Skeletal muscle tissue (tissue), 3 donors: ENCODE measurements at regions not wholly inside any gene's neighbourhood (a gene's known extent, or its start where the extent isn't known, plus 50 kb on each side); places are given as distances from the start of the nearest gene placed in this dataset.

Source experiments
- H3K27ac ChIP-seq: one replicate; pipeline ENCODE4 v1.7.0; 2013; ENCODE audit warnings: mild to moderate bottlenecking, low read depth, low read length, inconsistent platforms
- H3K27me3 ChIP-seq, 3 donors: one replicate each; pipeline ENCODE4 v1.7.0; 2013; ENCODE audit warnings: low read length in 3 of 3; ENCODE audit not compliant: control insufficient read depth in 3 of 3, insufficient read depth in 3 of 3
- H3K36me3 ChIP-seq, 3 donors: one replicate each; pipeline ENCODE4 v1.7.0; 2013; ENCODE audit warnings: low read length in 3 of 3; ENCODE audit not compliant: control insufficient read depth in 3 of 3, insufficient read depth in 3 of 3
- H3K4me1 ChIP-seq, 3 donors: one replicate each; pipeline ENCODE4 v1.7.0; 2013; ENCODE audit warnings: low read length in 3 of 3, mild to moderate bottlenecking in 3 of 3; ENCODE audit not compliant: control insufficient read depth in 3 of 3, insufficient read depth in 3 of 3
- H3K4me3 ChIP-seq, 3 donors: one replicate each; pipeline ENCODE4 v1.7.0; 2013; ENCODE audit warnings: low read length in 3 of 3
- H3K9ac ChIP-seq, 3 donors: one replicate each; pipeline ENCODE4 v1.7.0; 2013; ENCODE audit warnings: low read length in 3 of 3, mild to moderate bottlenecking in 3 of 3, moderate library complexity in 2 of 3, low read depth in 1 of 3
- H3K9me3 ChIP-seq, 3 donors: one replicate each; pipeline ENCODE4 v1.7.0; 2013; ENCODE audit warnings: low read length in 3 of 3; ENCODE audit not compliant: control insufficient read depth in 3 of 3
- donor health status: Osteomylitis.

DNA sequence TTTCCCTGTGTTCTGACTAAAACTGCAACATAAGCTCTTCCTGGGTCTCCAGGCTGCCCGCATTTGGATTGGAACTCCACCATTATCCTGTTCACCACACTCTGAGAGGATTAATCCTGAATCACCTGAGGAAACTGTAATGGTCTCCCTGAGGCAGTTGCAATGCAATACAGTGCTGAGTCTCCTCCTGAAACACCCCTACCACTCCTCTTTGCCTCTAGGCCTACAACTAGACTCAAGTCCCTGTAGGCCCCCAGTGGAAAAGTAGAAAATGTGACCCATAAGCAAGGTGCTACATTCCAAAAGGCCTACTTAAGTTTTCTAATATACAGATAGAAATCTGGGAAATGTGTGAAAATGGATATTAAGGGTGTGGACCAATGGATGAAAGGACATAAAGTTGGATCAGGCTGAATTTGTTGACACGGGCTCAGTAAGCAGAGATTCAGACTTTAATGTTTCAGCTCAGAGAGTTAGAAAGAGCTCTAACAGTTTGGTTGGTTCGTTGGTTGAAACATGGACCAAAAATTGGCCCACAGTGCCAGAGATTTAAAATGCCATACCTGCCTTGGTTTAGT lies 222.3 kb upstream of the ZC3H15 start:
- Histone ChIP-seq H3K27ac (no peak overlapping the region), H3K9ac (no peak overlapping the region), H3K4me1 (no peaks in the 10 kb centered on the region), H3K36me3 (no peaks in the 10 kb centered on the region), H3K9me3 (no peaks in the 10 kb centered on the region), H3K27me3 (no peaks in the 10 kb centered on the region), H3K4me3 (no peak overlapping the region)

DNA sequence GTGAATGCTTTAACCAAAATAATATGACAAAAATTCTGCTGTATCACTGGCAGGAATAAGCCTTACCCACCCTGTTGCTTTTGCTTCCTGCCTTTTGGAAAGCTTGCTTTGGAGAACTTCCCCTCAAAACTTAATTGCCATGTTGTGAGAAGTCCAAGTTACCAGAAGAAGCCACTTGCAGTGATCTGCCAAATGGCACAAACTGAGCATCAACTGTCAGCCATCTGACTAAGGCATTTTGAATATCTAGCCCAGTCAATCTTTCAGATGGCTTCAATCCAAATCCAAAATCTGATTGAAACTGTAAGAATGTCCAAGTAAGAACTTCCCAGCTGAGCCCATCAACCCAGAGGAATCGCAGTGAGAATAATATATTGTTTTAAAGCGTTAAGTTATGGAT lies 216.5 kb upstream of the ZC3H15 start:
- H3K4me1 ChIP-seq, result no peaks in the 10 kb centered on the region
- H3K27ac ChIP-seq, result no peak overlapping the region
- no peaks in the 10 kb centered on the region for H3K27me3 ChIP-seq
- H3K36me3 ChIP-seq, result no peaks in the 10 kb centered on the region
- H3K9ac ChIP-seq, result no peak overlapping the region
- no peaks in the 10 kb centered on the region for H3K9me3 ChIP-seq
- no peak overlapping the region for H3K4me3 ChIP-seq

DNA sequence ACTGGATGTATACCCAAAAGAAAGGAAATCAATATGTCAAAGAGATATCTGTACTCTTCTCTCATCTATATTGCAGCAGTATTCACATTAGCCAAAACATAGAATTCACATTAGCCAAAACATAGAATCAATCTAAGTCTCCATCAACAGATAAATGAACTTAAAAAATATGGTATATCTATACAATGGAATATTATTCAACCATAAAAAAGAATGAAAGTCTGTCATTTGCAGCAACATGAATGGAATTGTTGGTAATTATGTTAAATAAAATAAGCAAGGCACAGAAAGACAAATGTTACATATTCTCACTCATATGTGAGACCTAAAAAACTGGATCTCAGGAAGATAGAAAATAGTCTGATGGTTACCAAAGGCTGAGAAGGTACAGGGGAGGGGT lies 212.1 kb upstream of the ZC3H15 start:
- Histone ChIP-seq H3K36me3 (no peaks in the 10 kb centered on the region), H3K9ac (no peak overlapping the region), H3K9me3 (no peaks in the 10 kb centered on the region), H3K4me3 (no peak overlapping the region), H3K27me3 (no peaks in the 10 kb centered on the region), H3K4me1 (no peaks in the 10 kb centered on the region), H3K27ac (no peak overlapping the region)

DNA sequence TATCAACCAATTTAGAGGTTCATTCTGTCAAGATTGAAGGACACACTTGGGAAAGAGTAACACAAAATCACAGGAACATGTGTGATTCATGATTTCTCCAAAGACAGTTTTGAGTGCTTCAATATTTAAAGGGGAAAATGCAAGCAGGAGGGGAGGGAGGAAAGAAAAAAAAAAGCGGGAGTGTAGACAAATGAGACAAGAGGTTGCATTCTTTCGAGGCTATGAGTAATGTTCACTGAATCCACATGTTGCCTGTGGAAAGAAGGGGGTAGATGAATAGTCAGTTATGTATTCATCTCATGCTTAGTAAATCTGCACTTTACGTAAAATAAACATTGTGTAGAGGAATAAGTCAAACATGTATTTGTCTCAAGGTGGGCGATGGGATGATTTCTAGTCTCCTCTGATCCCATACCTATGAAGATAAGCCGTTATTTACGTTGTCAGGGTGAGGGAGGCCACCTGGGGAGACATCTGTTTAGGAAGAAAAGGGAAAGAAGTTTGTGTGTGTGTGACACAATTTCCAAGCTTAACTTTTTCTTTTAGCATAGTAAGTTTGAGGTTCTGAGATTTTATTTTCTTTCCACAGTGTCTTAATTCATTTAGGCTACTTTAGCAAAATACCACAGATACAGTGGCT lies 211.0 kb upstream of the ZC3H15 start:
- Histone ChIP-seq H3K9me3 (no peaks in the 10 kb centered on the region), H3K27me3 (no peaks in the 10 kb centered on the region), H3K4me3 (no peak overlapping the region), H3K27ac (no peak overlapping the region), H3K9ac (no peak overlapping the region), H3K4me1 (no peaks in the 10 kb centered on the region), H3K36me3 (no peaks in the 10 kb centered on the region)

DNA sequence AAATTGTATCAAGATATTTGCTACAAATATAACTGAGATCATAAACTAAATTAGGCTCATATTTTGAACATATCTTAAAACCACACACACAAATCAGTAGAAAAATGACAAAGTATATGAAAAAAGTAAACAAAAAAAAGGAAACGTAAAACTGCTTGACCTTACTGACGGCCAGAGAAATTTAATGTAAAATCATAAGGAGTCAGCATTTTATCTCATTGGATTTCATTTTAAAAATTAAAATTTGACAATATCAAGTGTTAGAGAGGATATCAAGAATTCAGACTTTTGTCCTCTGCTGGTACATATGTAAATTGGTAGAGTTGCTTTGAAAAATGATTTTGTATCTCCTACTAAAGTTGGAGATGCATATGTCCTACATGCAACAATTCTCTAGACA lies 209.2 kb upstream of the ZC3H15 start:
- no peaks in the 10 kb centered on the region for H3K27me3 ChIP-seq
- no peaks in the 10 kb centered on the region for H3K9me3 ChIP-seq
- no peak overlapping the region for H3K9ac ChIP-seq
- no peak overlapping the region for H3K27ac ChIP-seq
- H3K4me3 ChIP-seq, result no peak overlapping the region
- no peaks in the 10 kb centered on the region for H3K4me1 ChIP-seq
- no peaks in the 10 kb centered on the region for H3K36me3 ChIP-seq

DNA sequence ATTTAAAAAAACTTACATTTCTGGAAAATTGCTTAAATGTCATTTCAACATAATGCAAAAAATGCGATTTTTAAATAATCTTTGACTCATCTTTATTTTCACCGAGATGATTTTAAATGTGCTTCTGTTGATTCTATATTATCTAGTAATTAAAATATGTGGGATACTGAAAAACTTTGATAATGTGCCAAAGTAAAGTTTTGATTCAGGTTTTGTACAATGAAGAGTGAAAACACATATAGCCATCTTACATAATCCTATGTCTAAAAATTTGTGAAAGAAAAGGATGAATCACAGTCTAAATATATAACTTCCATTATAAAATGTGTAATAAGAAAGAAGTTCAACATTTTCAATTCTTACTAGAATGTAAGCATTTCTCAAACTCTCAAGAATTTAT lies 204.3 kb upstream of the ZC3H15 start:
- Histone ChIP-seq H3K4me3 (no peak overlapping the region), H3K27ac (no peak overlapping the region), H3K4me1 (no peaks in the 10 kb centered on the region), H3K36me3 (no peaks in the 10 kb centered on the region), H3K9ac (no peak overlapping the region), H3K9me3 (no peaks in the 10 kb centered on the region), H3K27me3 (no peaks in the 10 kb centered on the region)

DNA sequence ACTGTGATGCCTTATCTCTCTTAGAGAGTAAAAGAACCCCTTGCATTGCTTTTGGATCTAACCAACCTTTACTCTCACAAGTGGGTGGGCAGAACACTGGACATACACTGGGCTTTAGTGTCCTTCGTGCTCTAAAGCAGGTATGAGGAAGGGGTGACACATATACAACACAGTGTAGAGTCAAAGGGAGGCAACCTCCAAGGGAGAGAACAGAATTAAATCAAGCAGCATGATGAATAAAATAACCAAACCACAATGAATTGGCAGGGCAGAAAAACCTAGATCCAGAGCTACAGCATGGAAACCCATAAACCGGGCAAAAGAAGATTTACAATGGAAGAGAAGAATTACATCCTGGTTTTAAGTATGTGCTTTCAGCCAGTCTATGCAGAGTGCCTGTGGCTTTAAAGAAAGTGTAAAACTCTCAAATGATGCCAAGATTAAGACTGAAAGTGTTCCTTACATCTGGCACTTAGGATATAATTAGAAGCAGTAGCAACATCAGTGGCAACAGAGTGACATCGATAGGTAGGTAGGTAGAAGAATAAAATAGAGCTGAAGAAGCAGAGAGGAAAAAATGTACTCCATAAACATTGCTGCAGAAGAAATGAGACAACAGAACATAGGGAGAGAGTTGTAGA lies 191.7 kb upstream of the ZC3H15 start:
- Histone ChIP-seq H3K9me3 (no peaks in the 10 kb centered on the region), H3K27ac (no peak overlapping the region), H3K4me3 (no peak overlapping the region), H3K4me1 (peaks cover 0 to 2% (median 0%) of the 10 kb centered on the region in 3 donors), H3K27me3 (no peaks in the 10 kb centered on the region), H3K36me3 (no peaks in the 10 kb centered on the region), H3K9ac (no peak overlapping the region)

DNA sequence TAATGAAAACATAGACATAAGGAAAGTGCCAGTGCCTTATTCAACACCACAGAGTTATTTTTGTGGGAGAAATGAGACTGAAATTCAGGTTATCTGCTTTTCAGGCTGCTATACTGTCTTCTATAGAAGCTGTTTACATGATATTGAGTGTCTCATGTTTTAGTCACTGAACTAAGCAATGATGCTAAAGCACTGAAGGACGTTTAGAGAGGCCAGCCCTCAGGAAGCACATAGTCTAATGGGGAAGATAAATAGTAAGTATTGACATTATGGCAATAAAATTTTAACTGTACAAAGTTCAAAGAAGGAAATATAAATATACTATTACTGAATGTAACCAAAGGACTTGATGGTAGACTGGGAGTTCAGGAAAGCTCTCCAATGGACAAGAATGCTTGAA lies 186.4 kb upstream of the ZC3H15 start:
- no peaks in the 10 kb centered on the region for H3K36me3 ChIP-seq
- no peak overlapping the region for H3K9ac ChIP-seq
- H3K27ac ChIP-seq, result no peak overlapping the region
- no peaks in the 10 kb centered on the region for H3K9me3 ChIP-seq
- H3K4me3 ChIP-seq, result no peak overlapping the region
- H3K4me1 ChIP-seq, result peaks cover 0 to 2% (median 0%) of the 10 kb centered on the region in 3 donors
- no peaks in the 10 kb centered on the region for H3K27me3 ChIP-seq

DNA sequence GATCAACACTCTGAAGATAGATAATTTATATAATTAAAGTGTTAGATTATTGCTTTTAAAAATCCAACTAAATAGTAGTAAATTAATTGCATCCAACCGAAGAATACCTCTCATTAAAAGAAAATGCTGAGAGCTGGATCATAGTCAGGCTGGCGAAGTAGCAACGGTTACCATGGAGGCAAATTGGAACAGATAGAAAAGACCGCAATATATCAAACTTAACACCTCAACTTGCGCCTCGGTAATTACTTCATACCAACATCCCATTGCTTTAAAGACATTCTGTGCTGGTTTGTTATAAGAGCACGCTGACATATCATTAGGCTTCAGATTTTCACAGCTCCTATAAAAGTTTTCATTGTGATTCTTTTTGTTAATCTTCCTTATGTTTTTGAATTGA lies 183.8 kb upstream of the ZC3H15 start:
- no peak overlapping the region for H3K9ac ChIP-seq
- no peaks in the 10 kb centered on the region for H3K4me1 ChIP-seq
- no peak overlapping the region for H3K27ac ChIP-seq
- no peaks in the 10 kb centered on the region for H3K36me3 ChIP-seq
- no peak overlapping the region for H3K4me3 ChIP-seq
- H3K9me3 ChIP-seq, result no peaks in the 10 kb centered on the region
- no peaks in the 10 kb centered on the region for H3K27me3 ChIP-seq

DNA sequence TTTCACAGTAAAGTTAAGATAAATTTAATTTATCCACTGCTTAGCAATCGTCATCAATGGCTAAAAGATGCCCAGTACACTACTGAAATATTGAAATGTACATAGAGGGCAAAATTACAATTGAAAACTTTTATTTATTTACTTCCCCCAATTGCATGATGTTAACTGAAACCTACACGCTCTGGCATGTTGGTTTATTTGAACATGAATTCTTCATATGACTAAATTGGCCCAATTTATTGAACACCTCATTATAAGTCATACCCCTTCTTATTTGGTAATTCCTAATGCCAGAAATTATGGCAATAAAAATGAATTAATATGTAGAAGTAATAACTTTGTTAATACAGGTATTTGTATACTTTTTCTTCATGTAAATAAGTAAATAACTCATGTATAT lies 183.0 kb upstream of the ZC3H15 start:
- Histone ChIP-seq H3K4me3 (no peak overlapping the region), H3K36me3 (no peaks in the 10 kb centered on the region), H3K27ac (no peak overlapping the region), H3K4me1 (no peaks in the 10 kb centered on the region), H3K9me3 (no peaks in the 10 kb centered on the region), H3K9ac (no peak overlapping the region), H3K27me3 (no peaks in the 10 kb centered on the region)
